ENCODE measurements at regions not wholly inside any gene's neighbourhood (a gene's known extent, or its start where the extent isn't known, plus 50 kb on each side); places are given as distances from the start of the nearest gene placed in this dataset.

- Histone ChIP-seq H3K27ac (no peak overlapping the region), H3K4me3 (no peak overlapping the region), H3K36me3 (no peaks in the 10 kb centered on the region), H3K9me3 (no peaks in the 10 kb centered on the region), H3K4me1 (no peaks in the 10 kb centered on the region), H3K27me3 (no peaks in the 10 kb centered on the region)
- no peak for DNase-seq
- whole genome bisulfite sequencing, 2 donors (ENCODE audit: low coverage in 1 of 2), result 77% methylated on average over 3 to 10 of the region's 10 CpGs
- intact Hi-C loops (cut with DNase I; ENCODE audit: low total_unique reads) (no loop called here), in situ Hi-C loops (cut with MboI; ENCODE audit: low pct_ligation_motif_present in 1 of 4, low pct_unique_long_range_greater_than_20kb in 1 of 4, low sequenced_read_pairs in 3 of 4) (no loop called here)
- TF ChIP-seq POLR2AphosphoS5 (IDR thresholded peaks at IDR 0.05) (no peak), CTCF (IDR thresholded peaks at IDR 0.05) (no peak), EP300 (IDR thresholded peaks at IDR 0.05; ENCODE audit: low read depth) (no peak), POLR2A (IDR thresholded peaks at IDR 0.05) (no peak)
Measured at GRCh38 chr5:5902678-5903646, 475.4 kb downstream of the MED10 start.

GRCh38 chr5:5900350-5900749 lies 477.9 kb downstream of the ICE1 start:
- 85 to 90% methylated on average over 6 of the region's 6 CpGs for WGBS, 2 donors (ENCODE audit: low coverage in 1 of 2)
- Histone ChIP-seq H3K4me1 (no peaks in the 10 kb centered on the region), H3K9me3 (no peaks in the 10 kb centered on the region), H3K36me3 (no peaks in the 10 kb centered on the region), H3K4me3 (no peak overlapping the region), H3K27me3 (no peaks in the 10 kb centered on the region), H3K27ac (no peak overlapping the region)
- intact Hi-C loops (cut with DNase I; ENCODE audit: low total_unique reads) (no loop called here), in situ Hi-C loops (cut with MboI; ENCODE audit: low pct_ligation_motif_present in 1 of 4, low pct_unique_long_range_greater_than_20kb in 1 of 4, low sequenced_read_pairs in 3 of 4) (no loop called here)
- TF ChIP-seq EP300 (IDR thresholded peaks at IDR 0.05; ENCODE audit: low read depth) (no peak), POLR2A (IDR thresholded peaks at IDR 0.05) (no peak), POLR2AphosphoS5 (IDR thresholded peaks at IDR 0.05) (no peak), CTCF (IDR thresholded peaks at IDR 0.05) (no peak)
- no peak for DNase-seq

- H3K9me3 ChIP-seq, result no peaks in the 10 kb centered on the region
- in situ Hi-C loops (cut with MboI; ENCODE audit: low pct_ligation_motif_present in 1 of 4, low pct_unique_long_range_greater_than_20kb in 1 of 4, low sequenced_read_pairs in 3 of 4), result no loop called here
Measured at GRCh38 chr5:5899716-5900115, 477.2 kb downstream of the ICE1 start.

More at GRCh38 chr5:5899716-5900115, 477.2 kb downstream of the ICE1 start:
- intact Hi-C loops (cut with DNase I; ENCODE audit: low total_unique reads), result no loop called here
- H3K27me3 ChIP-seq, result no peaks in the 10 kb centered on the region
- no peaks in the 10 kb centered on the region for H3K36me3 ChIP-seq
- no peak for DNase-seq
- no peak for TF ChIP-seq EP300 (IDR thresholded peaks at IDR 0.05; ENCODE audit: low read depth)
- TF ChIP-seq CTCF (IDR thresholded peaks at IDR 0.05), result no peak
- TF ChIP-seq POLR2A (IDR thresholded peaks at IDR 0.05), result no peak
- no peak for TF ChIP-seq POLR2AphosphoS5 (IDR thresholded peaks at IDR 0.05)
- 68 to 87% methylated on average over 3 of the region's 3 CpGs for WGBS, 2 donors (ENCODE audit: low coverage in 1 of 2)
- no peak overlapping the region for H3K27ac ChIP-seq
- no peak overlapping the region for H3K4me3 ChIP-seq
- H3K4me1 ChIP-seq, result no peaks in the 10 kb centered on the region

Data from transverse colon (tissue), 4 donors.